HG02588 (cell line): ENCODE measurements at regions not wholly inside any gene's neighbourhood (a gene's known extent, or its start where the extent isn't known, plus 50 kb on each side); places are given as distances from the start of the nearest gene placed in this dataset.
"Not testable (repeated sequence)": the region's sequence is repeated elsewhere in the genome, so short reads cannot be mapped to it uniquely, and the experiment has no call there.

ENCODE experiments used
- ATAC-seq: cut with Tn5 transposase; IDR thresholded peaks from one replicate; pipeline ENCODE4 v1.9.1; 2021; ENCODE audit warnings: mild to moderate bottlenecking, moderate library complexity; ENCODE audit not compliant: unreplicated experiment

GRCh38 chr5:56763711-56764466 is 51.5 kb upstream of the MAP3K1 start:
- no peak for ATAC-seq

GRCh38 chr5:56763182-56763581 is 52.2 kb upstream of the MAP3K1 start:
- ATAC-seq: no peak

GRCh38 chr5:56761151-56761885 is 54.0 kb upstream of the MAP3K1 start:
- ATAC-seq: no peak

GRCh38 chr5:56760723-56761122 is 54.6 kb upstream of the MAP3K1 start:
- no peak for ATAC-seq

- no peak for ATAC-seq
Observed at GRCh38 chr5:56759521-56760216, 55.7 kb upstream of the MAP3K1 start.

GRCh38 chr5:56757077-56757476 is 58.3 kb upstream of the MAP3K1 start:
- ATAC-seq: no peak

GRCh38 chr5:56755036-56755555 is 60.3 kb upstream of the MAP3K1 start:
- no peak for ATAC-seq

GRCh38 chr5:56753588-56753987 is 61.8 kb upstream of the MAP3K1 start:
- not testable (repeated sequence) for ATAC-seq

GRCh38 chr5:56751572-56752313 is 63.6 kb upstream of the MAP3K1 start:
- no peak for ATAC-seq

GRCh38 chr5:56749842-56750241 is 65.5 kb upstream of the MAP3K1 start:
- ATAC-seq: no peak

- no peak for ATAC-seq
Observed at GRCh38 chr5:56746553-56747339, 68.6 kb upstream of the MAP3K1 start.

- no peak for ATAC-seq
Observed at GRCh38 chr5:56745864-56746263, 69.5 kb upstream of the MAP3K1 start.

GRCh38 chr5:56740868-56741267 is 74.5 kb upstream of the MAP3K1 start:
- no peak for ATAC-seq

- ATAC-seq: no peak
Observed at GRCh38 chr5:56739990-56740389, 75.4 kb upstream of the MAP3K1 start.

- no peak for ATAC-seq
Observed at GRCh38 chr5:56737951-56738606, 77.3 kb upstream of the MAP3K1 start.

- ATAC-seq: no peak
Observed at GRCh38 chr5:56737002-56737621, 78.2 kb upstream of the MAP3K1 start.

- ATAC-seq: no peak
Observed at GRCh38 chr5:56735849-56736641, 79.3 kb upstream of the MAP3K1 start.

- no peak for ATAC-seq
Observed at GRCh38 chr5:56734091-56734694, 81.2 kb upstream of the MAP3K1 start.
